MM.1S (cell line): ENCODE measurements at regions not wholly inside any gene's neighbourhood (a gene's known extent, or its start where the extent isn't known, plus 50 kb on each side); places are given as distances from the start of the nearest gene placed in this dataset.

ENCODE experiments used
- DNase-seq: peaks from one replicate; pipeline ENCODE4 v3.0.0-alpha.2; 2015
- H2AFZ ChIP-seq: fragments of 300-600 bp; sonication (generic); 2 replicates; pipeline ENCODE4 v1.6.0; 2016; ENCODE audit warnings: antibody characterized with exemption, low read length
- H3F3A ChIP-seq: fragments of 300-600 bp; sonication (generic); 2 replicates; pipeline ENCODE4 v1.6.1; 2016; ENCODE audit warnings: mild to moderate bottlenecking, antibody characterized with exemption, low read length, moderate library complexity, mixed read lengths; ENCODE audit not compliant: insufficient read depth
- H3K27ac ChIP-seq: fragments of 300-600 bp; sonication (generic); 2 replicates; pipeline ENCODE4 v1.5.1; 2016; ENCODE audit warnings: mild to moderate bottlenecking, low read length
- H3K27me3 ChIP-seq: fragments of 300-600 bp; sonication (generic); replicated peaks from 2 replicates; pipeline ENCODE4 v1.6.0; 2016; ENCODE audit warnings: low read length; ENCODE audit not compliant: insufficient read depth
- H3K36me3 ChIP-seq: fragments of 300-600 bp; sonication (generic); replicated peaks from 2 replicates; pipeline ENCODE4 v1.6.1; 2016; ENCODE audit warnings: mild to moderate bottlenecking, low read length, mixed read lengths; ENCODE audit not compliant: insufficient read depth
- H3K4me1 ChIP-seq: fragments of 300-600 bp; sonication (generic); 2 replicates; pipeline ENCODE4 v1.6.1; 2016; ENCODE audit warnings: low read length, mixed read lengths
- H3K4me2 ChIP-seq: fragments of 300-600 bp; sonication (generic); 2 replicates; pipeline ENCODE4 v1.6.0; 2016; ENCODE audit warnings: low read depth, low read length
- H3K4me3 ChIP-seq: fragments of 300-600 bp; sonication (generic); 2 replicates; pipeline ENCODE4 v1.5.1; 2016; ENCODE audit warnings: low read length, mixed read lengths
- H3K79me2 ChIP-seq: fragments of 300-600 bp; sonication (generic); 2 replicates; pipeline ENCODE4 v1.6.1; 2016; ENCODE audit warnings: mixed run types, low read length, mixed read lengths
- H3K9ac ChIP-seq: fragments of 300-600 bp; sonication (generic); 2 replicates; pipeline ENCODE4 v1.6.1; 2016; ENCODE audit warnings: low read length, mixed read lengths
- H3K9me2 ChIP-seq: fragments of 300-600 bp; sonication (generic); replicated peaks from 2 replicates; pipeline ENCODE4 v1.6.1; 2016; ENCODE audit warnings: mild to moderate bottlenecking, low read length, mixed read lengths; ENCODE audit not compliant: insufficient read depth
- H3K9me3 ChIP-seq: fragments of 300-600 bp; sonication (generic); replicated peaks from 2 replicates; pipeline ENCODE4 v1.6.1; 2016; ENCODE audit warnings: mild to moderate bottlenecking, low read length, mixed read lengths; ENCODE audit not compliant: insufficient read depth
- H4K20me1 ChIP-seq: fragments of 300-600 bp; sonication (generic); 2 replicates; pipeline ENCODE4 v1.6.1; 2016; ENCODE audit warnings: mild to moderate bottlenecking, low read length, moderate library complexity, mixed read lengths; ENCODE audit not compliant: insufficient read depth
- EZH2 ChIP-seq: fragments of 300-600 bp; sonication (generic); optimal IDR thresholded peaks from 2 replicates; pipeline ENCODE3; 2017; ENCODE audit warnings: low read depth, mild to moderate bottlenecking, antibody characterized with exemption, low read length, mixed read lengths
- EZH2phosphoT487 ChIP-seq: fragments of 300-600 bp; sonication (generic); IDR thresholded peaks from 2 replicates; pipeline ENCODE4 v1.6.1; 2018; ENCODE audit warnings: antibody characterized with exemption, low read length
- TF ChIP-seq, protein P1 (sequence below): fragments of 300-600 bp; sonication (generic); IDR thresholded peaks from 2 replicates; pipeline ENCODE4 v1.5.1; 2016; ENCODE audit warnings: antibody characterized with exemption, low read length, mixed read lengths

DNA sequence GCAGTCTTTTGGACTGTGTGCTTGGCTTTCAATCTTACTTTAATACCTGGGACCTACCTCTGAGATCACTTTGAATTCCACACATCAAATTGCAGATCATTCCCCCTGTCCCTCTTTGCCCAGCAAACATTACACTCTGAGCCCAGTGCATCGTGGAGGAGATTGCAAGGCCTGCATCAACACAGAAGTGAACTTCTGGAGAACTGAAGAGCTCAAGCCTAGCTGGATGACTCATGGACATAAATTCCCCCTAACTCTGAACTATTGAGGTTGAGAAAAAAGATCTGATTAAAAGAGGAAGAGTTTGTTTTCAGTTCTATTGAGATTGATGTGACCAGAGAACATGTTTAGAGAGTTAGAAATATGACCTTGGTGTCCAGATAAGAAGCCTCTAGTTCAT, 316.0 kb upstream of the DMAC1 start:
- no peak for DNase-seq
- Histone ChIP-seq H3K4me2 (no peak overlapping the region), H3K79me2 (no peaks in the 10 kb centered on the region), H3K36me3 (no peaks in the 10 kb centered on the region), H3K4me3 (no peak overlapping the region), H3K27ac (no peak overlapping the region), H4K20me1 (no peaks in the 10 kb centered on the region), H3K27me3 (no peaks in the 10 kb centered on the region), H2AFZ (no peak overlapping the region), H3F3A (no peaks in the 10 kb centered on the region), H3K4me1 (no peaks in the 10 kb centered on the region), H3K9me2 (no peaks in the 10 kb centered on the region), H3K9me3 (no peaks in the 10 kb centered on the region), H3K9ac (no peak overlapping the region)
- no peak for TF ChIP-seq EZH2
- TF ChIP-seq, protein P1, sequence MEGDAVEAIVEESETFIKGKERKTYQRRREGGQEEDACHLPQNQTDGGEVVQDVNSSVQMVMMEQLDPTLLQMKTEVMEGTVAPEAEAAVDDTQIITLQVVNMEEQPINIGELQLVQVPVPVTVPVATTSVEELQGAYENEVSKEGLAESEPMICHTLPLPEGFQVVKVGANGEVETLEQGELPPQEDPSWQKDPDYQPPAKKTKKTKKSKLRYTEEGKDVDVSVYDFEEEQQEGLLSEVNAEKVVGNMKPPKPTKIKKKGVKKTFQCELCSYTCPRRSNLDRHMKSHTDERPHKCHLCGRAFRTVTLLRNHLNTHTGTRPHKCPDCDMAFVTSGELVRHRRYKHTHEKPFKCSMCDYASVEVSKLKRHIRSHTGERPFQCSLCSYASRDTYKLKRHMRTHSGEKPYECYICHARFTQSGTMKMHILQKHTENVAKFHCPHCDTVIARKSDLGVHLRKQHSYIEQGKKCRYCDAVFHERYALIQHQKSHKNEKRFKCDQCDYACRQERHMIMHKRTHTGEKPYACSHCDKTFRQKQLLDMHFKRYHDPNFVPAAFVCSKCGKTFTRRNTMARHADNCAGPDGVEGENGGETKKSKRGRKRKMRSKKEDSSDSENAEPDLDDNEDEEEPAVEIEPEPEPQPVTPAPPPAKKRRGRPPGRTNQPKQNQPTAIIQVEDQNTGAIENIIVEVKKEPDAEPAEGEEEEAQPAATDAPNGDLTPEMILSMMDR, result no peak
- no peak for TF ChIP-seq EZH2phosphoT487

DNA sequence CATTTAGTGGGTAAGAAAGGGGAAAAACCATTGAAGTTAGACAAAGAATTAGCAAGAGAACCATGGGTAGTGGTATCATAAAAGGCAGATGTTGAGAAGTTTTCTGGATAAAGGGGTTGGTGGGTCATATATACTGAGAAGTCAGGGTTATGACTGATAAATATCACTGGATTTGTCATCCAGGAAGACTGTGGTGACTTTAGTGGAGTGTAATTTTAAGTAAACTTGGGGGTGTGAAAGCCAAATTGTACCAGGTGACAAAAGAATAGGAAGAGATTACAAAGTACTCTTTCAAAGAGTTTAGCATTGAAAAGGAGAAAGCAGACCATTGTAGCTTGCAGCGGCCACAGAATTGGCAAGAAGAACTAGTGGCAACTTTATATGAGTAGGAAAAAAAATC, 315.2 kb upstream of the DMAC1 start:
- Histone ChIP-seq H3K27me3 (no peaks in the 10 kb centered on the region), H3K4me3 (no peak overlapping the region), H3K27ac (no peak overlapping the region), H3F3A (no peaks in the 10 kb centered on the region), H2AFZ (no peak overlapping the region), H3K36me3 (no peaks in the 10 kb centered on the region), H3K79me2 (no peaks in the 10 kb centered on the region), H3K4me2 (no peak overlapping the region), H4K20me1 (no peaks in the 10 kb centered on the region), H3K9ac (no peak overlapping the region), H3K9me2 (no peaks in the 10 kb centered on the region), H3K4me1 (no peaks in the 10 kb centered on the region), H3K9me3 (no peaks in the 10 kb centered on the region)
- no peak for DNase-seq
- TF ChIP-seq, protein P1, result no peak
- TF ChIP-seq EZH2, result no peak
- TF ChIP-seq EZH2phosphoT487, result no peak

DNA sequence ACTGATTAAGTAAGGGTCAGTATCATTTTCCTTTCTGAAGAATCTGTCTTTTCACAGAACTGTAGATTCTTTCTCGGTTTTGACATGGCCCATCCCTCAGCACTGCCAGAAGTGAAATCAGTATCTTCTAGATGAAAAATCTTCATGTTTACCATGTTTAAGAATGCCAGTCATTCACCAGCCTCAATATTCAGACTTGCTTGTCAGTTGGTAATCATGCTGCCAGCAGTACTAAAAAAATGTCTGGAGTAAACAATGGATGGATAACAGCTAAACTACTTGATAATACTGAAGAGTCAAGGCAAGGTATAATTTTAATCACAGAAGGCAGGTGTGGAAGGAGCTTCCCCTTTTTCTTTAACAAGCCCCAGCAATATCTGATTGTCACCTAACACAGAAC, 306.8 kb upstream of the DMAC1 start:
- Histone ChIP-seq H3K27me3 (no peaks in the 10 kb centered on the region), H3K4me1 (no peaks in the 10 kb centered on the region), H3K9ac (no peak overlapping the region), H4K20me1 (no peaks in the 10 kb centered on the region), H2AFZ (no peak overlapping the region), H3K4me2 (no peak overlapping the region), H3K9me3 (no peaks in the 10 kb centered on the region), H3K9me2 (no peaks in the 10 kb centered on the region), H3K79me2 (no peaks in the 10 kb centered on the region), H3K27ac (no peak overlapping the region), H3K36me3 (no peaks in the 10 kb centered on the region), H3K4me3 (no peak overlapping the region), H3F3A (no peaks in the 10 kb centered on the region)
- no peak for TF ChIP-seq EZH2
- TF ChIP-seq, protein P1, result no peak
- no peak for TF ChIP-seq EZH2phosphoT487
- no peak for DNase-seq

DNA sequence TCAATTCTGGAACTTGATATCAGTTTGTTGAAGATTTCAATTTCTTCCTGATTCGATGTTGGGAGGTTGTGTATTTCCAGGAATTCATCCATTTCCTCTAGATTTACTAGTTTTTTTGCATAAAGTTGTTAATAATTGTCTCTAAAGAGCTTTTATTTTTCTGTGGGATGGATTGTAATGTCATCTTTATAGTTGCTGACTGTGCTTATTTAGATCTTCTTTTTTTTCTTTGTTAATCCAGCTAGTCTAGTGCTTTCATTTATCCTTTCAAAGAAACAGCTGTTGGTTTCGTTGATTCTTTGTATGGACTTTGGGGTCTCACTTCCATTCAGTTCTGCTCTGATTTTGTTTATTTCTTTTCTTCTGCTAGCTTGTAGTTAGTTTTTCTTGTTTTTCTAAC, 302.0 kb upstream of the DMAC1 start:
- Histone ChIP-seq H3K27me3 (no peaks in the 10 kb centered on the region), H3K9me2 (no peaks in the 10 kb centered on the region), H3K36me3 (no peaks in the 10 kb centered on the region), H3K4me3 (no peak overlapping the region), H3K9ac (no peak overlapping the region), H2AFZ (no peak overlapping the region), H3K27ac (no peak overlapping the region), H3K9me3 (no peaks in the 10 kb centered on the region), H3K4me1 (no peaks in the 10 kb centered on the region), H3K4me2 (no peak overlapping the region), H3K79me2 (no peaks in the 10 kb centered on the region), H4K20me1 (no peaks in the 10 kb centered on the region), H3F3A (no peaks in the 10 kb centered on the region)
- DNase-seq, result no peak
- TF ChIP-seq EZH2 (no peak), EZH2phosphoT487 (no peak)
- TF ChIP-seq, protein P1, result no peak
